GM12878 (cell line): ENCODE measurements at regions not wholly inside any gene's neighbourhood (a gene's known extent, or its start where the extent isn't known, plus 50 kb on each side); places are given as distances from the start of the nearest gene placed in this dataset.

ENCODE experiments used
- ATAC-seq: fragments of 200-7000 bp; cut with Tn5 transposase; 3 replicates; pipeline ENCODE4 v1.9.1; 2020; ENCODE audit warnings: mild to moderate bottlenecking, moderate library complexity
- BruUV-seq: library from RNA; stranded (reverse); fragments of 400-500 nt; replicated peaks from 2 replicates; lab custom pipeline; 2021; lab: Mats Ljungman, UMichigan
- CTCF ChIA-PET: fragments of 300-600 bp; sonication (Branson Sonifier 250); formaldehyde crosslinking; extraction: SDS; loops from one replicate; lab custom pipeline; 2021; ENCODE audit warnings: inconsistent platforms; lab: Yijun Ruan, JAX
- POLR2A ChIA-PET: fragments of 350-600 bp; formaldehyde crosslinking; extraction: SDS; loops from one replicate; lab custom pipeline; 2021; ENCODE audit warnings: inconsistent platforms; lab: Charles Lee
- RAD21 ChIA-PET: fragments of 300-600 bp; sonication (Branson Sonifier 250); formaldehyde crosslinking; loops from one replicate; lab custom pipeline; 2023; ENCODE audit warnings: antibody characterized with exemption; ENCODE audit not compliant: unreplicated experiment; lab: Charles Lee
- SMC1A ChIA-PET: fragments of 300-600 bp; sonication (Branson Sonifier 250); formaldehyde crosslinking; loops from one replicate; lab custom pipeline; 2023; ENCODE audit not compliant: unreplicated experiment, uncharacterized antibody; lab: Charles Lee
- DNase-seq: peaks from one replicate; pipeline ENCODE4 v3.0.0-alpha.2; 2011; ENCODE audit warnings: low read depth, low spot score
- FAIRE-seq: peaks from 3 replicates; lab custom pipeline; 2011; peaks lifted over from hg19 to GRCh38; lab: Jason Lieb, UNC
- H2AFZ ChIP-seq: 2 replicates; pipeline ENCODE4 v1.6.0; 2011; ENCODE audit warnings: low read depth, low read length, control low read depth; ENCODE audit not compliant: control insufficient read depth
- H3K27ac ChIP-seq: 2 replicates; pipeline ENCODE4 v1.5.1; 2011; ENCODE audit warnings: control low read depth; ENCODE audit not compliant: control insufficient read depth, insufficient read depth
- H3K27me3 ChIP-seq, 2 experiments: replicated peaks in 1 of 2; 2 replicates each; pipeline versions ENCODE4 v1.6.0 to v1.6.1; 2011; ENCODE audit warnings: low read length in 1 of 2; ENCODE audit not compliant: control insufficient read depth in 2 of 2, insufficient read depth in 2 of 2
- H3K36me3 ChIP-seq, 2 experiments: 2 replicates each; pipeline ENCODE4 v1.5.1; 2011; ENCODE audit warnings: low read length in 1 of 2; ENCODE audit not compliant: control insufficient read depth in 2 of 2, insufficient read depth in 2 of 2
- H3K4me1 ChIP-seq: 2 replicates; pipeline ENCODE4 v1.6.1; 2011; ENCODE audit warnings: mild to moderate bottlenecking, low read length, moderate library complexity, mixed read lengths; ENCODE audit not compliant: control insufficient read depth, insufficient read depth
- H3K4me2 ChIP-seq: 2 replicates; pipeline ENCODE4 v1.6.0; 2011; ENCODE audit warnings: control low read depth; ENCODE audit not compliant: control insufficient read depth, insufficient read depth
- H3K4me3 ChIP-seq: fragments of 200-600 bp; sonication (generic); 2 replicates; pipeline ENCODE4 v1.5.1; 2016
- H3K79me2 ChIP-seq: 2 replicates; pipeline ENCODE4 v1.6.0; 2011; ENCODE audit warnings: low read length; ENCODE audit not compliant: control insufficient read depth, insufficient read depth
- H3K9ac ChIP-seq: 2 replicates; pipeline ENCODE4 v1.8.0; 2011; ENCODE audit warnings: low read length, control low read depth, mixed read lengths; ENCODE audit not compliant: control insufficient read depth, insufficient read depth
- H3K9me3 ChIP-seq: replicated peaks from 3 replicates; pipeline ENCODE4 v1.5.1; 2011; ENCODE audit warnings: mild to moderate bottlenecking, low read length; ENCODE audit not compliant: control insufficient read depth, insufficient read depth
- H4K20me1 ChIP-seq: 2 replicates; pipeline ENCODE4 v1.6.0; 2011; ENCODE audit not compliant: control insufficient read depth, insufficient read depth
- ATF7 ChIP-seq: fragments of 450-650 bp; IDR thresholded peaks from 2 replicates; pipeline ENCODE4 v1.6.1; 2016; ENCODE audit warnings: low read depth, mild to moderate bottlenecking
- CHD1 ChIP-seq: IDR thresholded peaks from 2 replicates; pipeline ENCODE4 v1.6.1; 2012; ENCODE audit warnings: low read depth, low read length, improper control_type of control experiment
- GABPA ChIP-seq: IDR thresholded peaks from 2 replicates; pipeline ENCODE4 v1.6.1; 2014; ENCODE audit warnings: antibody characterized with exemption, low read depth, mild to moderate bottlenecking, inconsistent platforms
- HSF1 ChIP-seq: fragments of 150-350 bp; IDR thresholded peaks from 2 replicates; pipeline ENCODE4 v1.6.1; 2014; ENCODE audit warnings: mild to moderate bottlenecking, low read depth, low read length
- IRF3 ChIP-seq: fragments of 450-650 bp; IDR thresholded peaks from 2 replicates; pipeline ENCODE4 v1.6.1; 2014; ENCODE audit warnings: mild to moderate bottlenecking
- POLR2AphosphoS2 ChIP-seq: IDR thresholded peaks from 2 replicates; pipeline ENCODE4 v1.6.1; 2011; ENCODE audit warnings: low read depth, mild to moderate bottlenecking, low read length, improper control_type of control experiment, moderate library complexity
- RAD51 ChIP-seq: fragments of 450-650 bp; IDR thresholded peaks from 2 replicates; pipeline ENCODE4 v1.6.1; 2016; ENCODE audit warnings: moderate library complexity, mild to moderate bottlenecking, inconsistent platforms
- RBBP5 ChIP-seq: fragments of 200-600 bp; sonication (generic); conservative IDR thresholded peaks from 2 replicates; pipeline ENCODE4 v1.6.1; 2016
- STAT1 ChIP-seq: fragments of 450-650 bp; conservative IDR thresholded peaks from 2 replicates; pipeline ENCODE4 v1.6.1; 2014; ENCODE audit warnings: antibody characterized with exemption, mild to moderate bottlenecking
- YBX1 ChIP-seq: fragments of 450-650 bp; IDR thresholded peaks from 2 replicates; pipeline ENCODE4 v1.6.1; 2016; ENCODE audit warnings: antibody characterized with exemption
- ZNF24 ChIP-seq: fragments of 450-650 bp; IDR thresholded peaks from 2 replicates; pipeline ENCODE4 v1.6.1; 2017; ENCODE audit warnings: antibody characterized with exemption, mild to moderate bottlenecking
- ZZZ3 ChIP-seq: IDR thresholded peaks from 2 replicates; pipeline ENCODE4 v1.6.1; 2011; ENCODE audit warnings: low read depth; ENCODE audit not compliant: control insufficient read depth, insufficient read length
- WGBS: methylation state at CpG from one replicate; pipeline ENCODE4 v1.1.6; 2016; ENCODE audit warnings: low lambda C conversion rate; ENCODE audit not compliant: insufficient replicate concordance, insufficient coverage; ENCODE audit errors: missing lambda C conversion rate; 5-methylcytosine and 5-hydroxymethylcytosine counted together
- in situ Hi-C: fragments of 300-500 bp; cut with MboI; formaldehyde crosslinking; loops from 9 replicates; pipeline ENCODE4 v1.14.3; 2018; ENCODE audit warnings: mixed read lengths
- intact Hi-C: fragments of 100-400 bp; cut with micrococcal nuclease; formaldehyde crosslinking; loops from one replicate; pipeline ENCODE4 v1.14.2; 2022; ENCODE audit not compliant: unreplicated experiment
- TF ChIP-seq, protein P1 (sequence below): IDR thresholded peaks from 2 replicates; pipeline ENCODE4 v1.6.1; 2012; ENCODE audit warnings: low read depth, low read length, improper control_type of control experiment
- TF ChIP-seq, protein P2 (sequence below): IDR thresholded peaks from 2 replicates; pipeline ENCODE4 v1.6.1; 2011; ENCODE audit warnings: borderline replicate concordance, low read depth, mild to moderate bottlenecking, moderate library complexity, low read length; ENCODE audit not compliant: insufficient read depth, poor library complexity, severe bottlenecking
- TF ChIP-seq, protein P3 (sequence below): fragments of 450-650 bp; IDR thresholded peaks from 2 replicates; pipeline ENCODE4 v1.6.1; 2017; ENCODE audit warnings: low read depth, mild to moderate bottlenecking, moderate library complexity

DNA sequence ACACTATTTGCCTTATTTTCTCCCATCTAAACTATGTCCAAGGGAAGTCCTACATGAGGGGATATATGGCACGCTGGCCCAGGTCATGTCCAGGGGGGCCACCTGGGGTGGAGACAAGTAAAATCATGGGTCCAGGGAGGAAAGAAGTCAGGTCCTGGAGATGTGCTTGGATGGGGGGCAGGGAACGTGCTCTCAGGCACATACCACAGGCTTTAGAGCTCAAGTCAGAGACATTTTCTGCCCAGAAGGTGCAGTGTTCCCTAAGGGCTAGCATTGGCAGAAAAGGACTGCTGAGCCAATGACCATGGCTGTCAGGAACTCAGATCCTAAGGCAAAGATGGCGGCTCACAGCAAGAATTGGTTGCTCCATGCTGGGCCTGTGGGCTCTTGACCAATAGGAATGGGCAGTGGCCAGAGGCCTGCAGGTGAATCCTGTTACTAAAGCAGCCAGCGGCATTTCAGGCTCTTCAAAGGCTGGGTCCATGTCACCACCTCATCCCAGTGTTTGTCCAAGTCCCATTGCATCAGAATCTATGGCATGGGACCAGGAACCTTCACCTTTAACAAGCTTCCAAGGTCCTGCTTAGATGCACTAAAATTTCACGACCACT is 175.0 kb downstream of the RPLP1 start (continued):
- TF ChIP-seq RAD51 = no peak
- no peak for TF ChIP-seq RBBP5
- no peak for TF ChIP-seq CHD1
- TF ChIP-seq IRF3 = no peak

GRCh38 chr15:69628256-69629093 is 175.9 kb downstream of the RPLP1 start:
- DNase-seq (no peak), FAIRE-seq (no peak), ATAC-seq (no peak)
- H3K9me3 ChIP-seq = no peaks in the 10 kb centered on the region; the same call in 2 of the 3 replicates
- no peak overlapping the region for H3K27ac ChIP-seq
- intact Hi-C loops (no loop called here), in situ Hi-C loops (no loop called here)
- CTCF ChIA-PET = interaction anchor here (0.6 to 1.0 kb wide), 2 partner anchors 73 to 157 kb away, joined by 3 to 4 read pairs; no protein-coding TSS in a partner anchor
- POLR2A ChIA-PET = no interaction called here
- H3K27me3 ChIP-seq = peaks cover 0 to 8% of the 10 kb centered on the region in 2 experiments; a peak in 3 of 4 replicates
- SMC1A ChIA-PET = interaction anchor here (0.9 to 3.1 kb wide), 4 partner anchors 23 to 68 kb away, joined by 3 to 15 read pairs (median 4); no protein-coding TSS in a partner anchor
- no peak overlapping the region for H3K4me2 ChIP-seq
- H3K4me1 ChIP-seq = no peaks in the 10 kb centered on the region
- H3K9ac ChIP-seq = no peak overlapping the region
- WGBS = 37% methylated on average over 12 of the region's 12 CpGs
- H3K36me3 ChIP-seq = no peaks in the 10 kb centered on the region
- H3K79me2 ChIP-seq = no peaks in the 10 kb centered on the region
- no peaks in the 10 kb centered on the region for H4K20me1 ChIP-seq
- no TSS peak for BruUV-seq
- RAD21 ChIA-PET = interaction anchor here (0.7 to 3.1 kb wide), 7 partner anchors 24 to 123 kb away, joined by 3 to 11 read pairs (median 3); no protein-coding TSS in a partner anchor
- H3K4me3 ChIP-seq = no peak overlapping the region
- no peak overlapping the region for H2AFZ ChIP-seq
- no peak for TF ChIP-seq YBX1
- TF ChIP-seq HSF1 = no peak
- TF ChIP-seq ATF7 = no peak
- TF ChIP-seq ZZZ3 = no peak
- TF ChIP-seq, protein P1, sequence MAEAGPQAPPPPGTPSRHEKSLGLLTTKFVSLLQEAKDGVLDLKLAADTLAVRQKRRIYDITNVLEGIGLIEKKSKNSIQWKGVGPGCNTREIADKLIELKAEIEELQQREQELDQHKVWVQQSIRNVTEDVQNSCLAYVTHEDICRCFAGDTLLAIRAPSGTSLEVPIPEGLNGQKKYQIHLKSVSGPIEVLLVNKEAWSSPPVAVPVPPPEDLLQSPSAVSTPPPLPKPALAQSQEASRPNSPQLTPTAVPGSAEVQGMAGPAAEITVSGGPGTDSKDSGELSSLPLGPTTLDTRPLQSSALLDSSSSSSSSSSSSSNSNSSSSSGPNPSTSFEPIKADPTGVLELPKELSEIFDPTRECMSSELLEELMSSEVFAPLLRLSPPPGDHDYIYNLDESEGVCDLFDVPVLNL = no peak
- TF ChIP-seq POLR2AphosphoS2 = no peak
- TF ChIP-seq, protein P2, sequence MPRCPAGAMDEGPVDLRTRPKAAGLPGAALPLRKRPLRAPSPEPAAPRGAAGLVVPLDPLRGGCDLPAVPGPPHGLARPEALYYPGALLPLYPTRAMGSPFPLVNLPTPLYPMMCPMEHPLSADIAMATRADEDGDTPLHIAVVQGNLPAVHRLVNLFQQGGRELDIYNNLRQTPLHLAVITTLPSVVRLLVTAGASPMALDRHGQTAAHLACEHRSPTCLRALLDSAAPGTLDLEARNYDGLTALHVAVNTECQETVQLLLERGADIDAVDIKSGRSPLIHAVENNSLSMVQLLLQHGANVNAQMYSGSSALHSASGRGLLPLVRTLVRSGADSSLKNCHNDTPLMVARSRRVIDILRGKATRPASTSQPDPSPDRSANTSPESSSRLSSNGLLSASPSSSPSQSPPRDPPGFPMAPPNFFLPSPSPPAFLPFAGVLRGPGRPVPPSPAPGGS = no peak
- no peak for TF ChIP-seq STAT1
- TF ChIP-seq ZNF24 = no peak
- TF ChIP-seq GABPA = no peak
- TF ChIP-seq, protein P3, sequence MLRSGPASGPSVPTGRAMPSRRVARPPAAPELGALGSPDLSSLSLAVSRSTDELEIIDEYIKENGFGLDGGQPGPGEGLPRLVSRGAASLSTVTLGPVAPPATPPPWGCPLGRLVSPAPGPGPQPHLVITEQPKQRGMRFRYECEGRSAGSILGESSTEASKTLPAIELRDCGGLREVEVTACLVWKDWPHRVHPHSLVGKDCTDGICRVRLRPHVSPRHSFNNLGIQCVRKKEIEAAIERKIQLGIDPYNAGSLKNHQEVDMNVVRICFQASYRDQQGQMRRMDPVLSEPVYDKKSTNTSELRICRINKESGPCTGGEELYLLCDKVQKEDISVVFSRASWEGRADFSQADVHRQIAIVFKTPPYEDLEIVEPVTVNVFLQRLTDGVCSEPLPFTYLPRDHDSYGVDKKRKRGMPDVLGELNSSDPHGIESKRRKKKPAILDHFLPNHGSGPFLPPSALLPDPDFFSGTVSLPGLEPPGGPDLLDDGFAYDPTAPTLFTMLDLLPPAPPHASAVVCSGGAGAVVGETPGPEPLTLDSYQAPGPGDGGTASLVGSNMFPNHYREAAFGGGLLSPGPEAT = no peak
